NCI-H187 treated with DMSO at 0.1 percent for 48 hours (cell line): ENCODE measurements at regions not wholly inside any gene's neighbourhood (a gene's known extent, or its start where the extent isn't known, plus 50 kb on each side); places are given as distances from the start of the nearest gene placed in this dataset.

Experiments
- DNase-seq: peaks from one replicate; lab custom pipeline; 2025; lab: John Stamatoyannopoulos, UW

GRCh38 chr5:167861928-167862426, 429.5 kb upstream of the WWC1 start:
- DNase-seq: no peak

- no peak for DNase-seq
Measured at GRCh38 chr5:167863883-167864282, 427.6 kb upstream of the WWC1 start.

- no peak for DNase-seq
Measured at GRCh38 chr5:167864801-167865200, 426.6 kb upstream of the WWC1 start.

GRCh38 chr5:167866797-167867196, 424.6 kb upstream of the WWC1 start:
- DNase-seq: no peak

- DNase-seq: peak; percentile 3
Measured at GRCh38 chr5:167867281-167867680, 424.2 kb upstream of the WWC1 start.

- DNase-seq: no peak
Measured at GRCh38 chr5:167869125-167869524, 422.3 kb upstream of the WWC1 start.

- DNase-seq: no peak
Measured at GRCh38 chr5:167870055-167870454, 421.4 kb upstream of the WWC1 start.

- no peak for DNase-seq
Measured at GRCh38 chr5:167871091-167871490, 420.4 kb upstream of the WWC1 start.

- DNase-seq: no peak
Measured at GRCh38 chr5:167872791-167873190, 418.7 kb upstream of the WWC1 start.

GRCh38 chr5:167877114-167877722, 414.2 kb upstream of the WWC1 start:
- DNase-seq: no peak

- no peak for DNase-seq
Measured at GRCh38 chr5:167877924-167878323, 413.5 kb upstream of the WWC1 start.

GRCh38 chr5:167880420-167880819, 411.0 kb upstream of the WWC1 start:
- no peak for DNase-seq

GRCh38 chr5:167881041-167881440, 410.4 kb upstream of the WWC1 start:
- no peak for DNase-seq

GRCh38 chr5:167886196-167886595, 405.2 kb upstream of the WWC1 start:
- no peak for DNase-seq

GRCh38 chr5:167888393-167888792, 403.1 kb upstream of the WWC1 start:
- DNase-seq: no peak

- no peak for DNase-seq
Measured at GRCh38 chr5:167889276-167889675, 402.2 kb upstream of the WWC1 start.

- DNase-seq: no peak
Measured at GRCh38 chr5:167892352-167893115, 398.9 kb upstream of the WWC1 start.

- no peak for DNase-seq
Measured at GRCh38 chr5:167893271-167893670, 398.2 kb upstream of the WWC1 start.

- no peak for DNase-seq
Measured at GRCh38 chr5:167894631-167895472, 396.6 kb upstream of the WWC1 start.

- no peak for DNase-seq
Measured at GRCh38 chr5:167895899-167896659, 395.4 kb upstream of the WWC1 start.

GRCh38 chr5:167896814-167897213, 394.6 kb upstream of the WWC1 start:
- DNase-seq: no peak

- no peak for DNase-seq
Measured at GRCh38 chr5:167897371-167897770, 394.1 kb upstream of the WWC1 start.
